HG03025 (cell line): ENCODE measurements at regions not wholly inside any gene's neighbourhood (a gene's known extent, or its start where the extent isn't known, plus 50 kb on each side); places are given as distances from the start of the nearest gene placed in this dataset.
"Not testable (repeated sequence)": the region's sequence is repeated elsewhere in the genome, so short reads cannot be mapped to it uniquely, and the experiment has no call there.

Source experiments
- ATAC-seq: cut with Tn5 transposase; IDR thresholded peaks from one replicate; pipeline ENCODE4 v1.9.1; 2021; ENCODE audit warnings: mild to moderate bottlenecking, moderate library complexity; ENCODE audit not compliant: unreplicated experiment, low FRiP score

DNA sequence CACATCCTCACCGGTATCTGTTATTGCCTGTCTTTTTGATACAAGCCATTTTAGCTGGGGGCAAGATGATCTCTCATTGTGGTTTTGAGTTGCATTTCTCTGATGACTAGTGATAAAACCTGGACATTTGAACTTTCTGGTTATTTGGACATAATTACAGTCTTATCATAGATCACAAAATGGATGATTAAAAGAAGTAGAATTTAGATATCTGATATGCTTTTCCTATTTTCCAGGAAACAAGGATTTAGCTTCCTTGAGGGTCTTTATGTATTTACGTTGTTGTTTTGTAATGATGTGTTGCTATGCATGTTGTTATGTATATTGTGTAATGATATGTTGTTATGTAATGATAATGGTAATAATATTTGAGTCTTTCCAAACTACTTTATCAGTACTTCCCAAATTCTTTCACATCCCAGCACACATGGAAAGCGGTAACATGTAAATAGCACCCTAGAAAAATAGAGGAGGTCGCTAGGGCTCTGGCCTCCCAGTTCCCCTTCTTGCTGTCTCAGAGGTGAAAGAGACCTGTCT, 53.8 kb downstream of the GJD2 start:
- ATAC-seq, result no peak

DNA sequence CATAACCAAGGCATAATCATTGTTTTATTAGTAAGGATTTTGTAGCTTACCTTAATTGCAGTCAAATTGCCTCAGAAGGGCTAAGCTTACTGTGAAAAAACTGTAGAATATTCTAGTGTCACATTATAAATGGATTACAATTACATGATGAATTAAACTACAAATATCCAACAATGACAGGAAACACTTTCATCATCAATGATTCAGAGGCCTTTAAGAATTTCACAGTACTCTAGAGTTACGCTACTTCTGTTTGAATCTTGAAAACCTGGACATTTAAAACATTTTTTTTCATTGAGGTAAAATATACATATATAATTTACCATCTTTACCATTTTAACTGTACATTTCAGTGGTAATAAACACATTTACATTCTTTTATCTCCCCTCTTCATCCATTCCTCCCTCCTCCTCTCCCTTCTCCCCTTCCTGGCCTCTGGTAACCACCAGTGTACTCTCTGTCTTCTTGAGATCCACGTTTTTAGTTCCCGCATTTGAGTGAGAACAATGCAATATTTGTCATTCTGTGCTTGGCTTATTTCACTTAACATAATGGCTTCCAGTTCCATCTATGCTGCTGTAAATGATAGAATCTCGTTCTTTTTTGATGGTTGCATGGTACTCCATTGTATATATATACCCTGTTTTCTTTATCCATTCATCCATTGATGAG, 54.7 kb downstream of the GJD2 start:
- ATAC-seq, result no peak

GRCh38 chr15:34696506-34696905, 58.3 kb downstream of the GJD2 start:
- no peak for ATAC-seq

GRCh38 chr15:34693053-34693744, 61.6 kb downstream of the GJD2 start:
- no peak for ATAC-seq

DNA sequence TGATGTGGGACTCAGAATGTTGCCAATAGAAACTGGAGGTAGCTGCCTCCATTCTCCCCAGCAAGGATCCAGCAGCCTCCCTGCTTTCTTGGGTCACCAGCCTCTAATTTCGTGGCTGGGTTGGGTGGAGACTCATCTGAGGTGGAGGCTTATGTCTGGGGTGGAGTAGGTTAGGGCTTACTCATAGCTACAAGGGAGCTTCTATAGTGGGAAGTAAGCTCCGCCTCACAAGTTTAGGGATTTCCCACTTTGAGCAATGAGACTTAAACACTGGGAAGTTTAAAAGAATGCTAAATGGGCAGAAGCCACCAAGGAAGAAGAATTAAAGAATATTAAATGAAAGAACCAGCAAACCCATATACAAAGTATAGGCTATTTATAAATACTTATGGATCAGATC, 63.8 kb downstream of the GJD2 start:
- no peak for ATAC-seq

- no peak for ATAC-seq
Measured at GRCh38 chr15:34688699-34689098, 66.1 kb downstream of the GJD2 start.

DNA sequence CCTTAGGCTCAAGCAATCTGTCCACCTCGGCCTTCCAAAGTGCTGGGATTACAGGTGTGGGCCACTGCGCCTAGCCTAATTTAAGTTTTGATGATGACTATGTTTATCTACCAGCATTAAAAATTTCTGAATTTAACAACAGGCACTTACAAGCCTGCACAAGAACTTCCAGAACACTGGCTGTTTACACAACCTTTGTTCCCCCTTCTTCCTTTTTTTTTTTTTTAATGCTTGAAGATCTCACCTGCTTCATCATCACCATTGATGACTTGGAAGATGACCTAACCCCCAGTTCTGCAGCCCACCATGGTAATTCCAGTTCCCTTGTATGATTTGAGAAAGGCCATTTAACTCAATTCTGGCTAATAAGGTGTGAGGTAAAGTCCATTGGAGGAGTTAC, 70.4 kb downstream of the GJD2 start:
- no peak for ATAC-seq

DNA sequence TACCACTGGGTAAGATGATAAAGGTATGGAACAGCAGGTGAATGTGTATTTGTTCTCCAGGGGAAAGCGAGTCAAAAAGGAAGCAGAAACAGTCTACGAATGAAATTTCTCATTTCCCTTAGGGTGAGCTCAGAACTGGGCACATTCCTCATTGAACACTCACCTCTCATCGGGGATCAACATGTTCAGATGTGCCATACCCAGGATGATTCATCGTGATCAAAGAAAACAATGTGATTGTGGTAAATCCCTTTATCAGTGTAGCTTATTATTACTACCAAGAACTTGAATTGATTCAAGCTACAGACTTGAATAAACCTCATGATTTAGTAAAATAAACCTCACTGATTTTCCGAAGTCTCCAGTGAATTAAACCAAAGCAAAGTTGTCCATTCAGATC, 72.1 kb downstream of the GJD2 start:
- ATAC-seq, result no peak

- ATAC-seq, result no peak
Measured at GRCh38 chr15:34679291-34679690, 75.5 kb downstream of the GJD2 start.

DNA sequence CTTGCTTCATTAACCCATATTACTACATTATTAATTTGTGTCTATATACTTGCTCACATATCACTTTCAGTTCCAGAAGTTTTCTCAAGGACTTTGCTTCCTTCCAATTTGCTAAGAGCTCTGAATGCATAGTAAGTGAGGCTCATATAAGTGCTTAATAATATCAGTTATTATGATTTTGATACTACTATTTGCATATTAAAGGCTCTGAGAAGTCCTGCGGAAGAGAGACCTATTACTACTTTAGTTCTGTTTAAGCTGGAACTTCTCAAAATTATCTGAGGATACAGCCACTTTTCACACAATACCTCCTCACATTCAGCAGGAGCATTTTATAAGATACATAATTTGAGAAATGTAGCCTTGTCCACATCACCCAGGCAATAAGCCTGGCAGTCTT, 81.6 kb downstream of the GJD2 start:
- ATAC-seq, result no peak

DNA sequence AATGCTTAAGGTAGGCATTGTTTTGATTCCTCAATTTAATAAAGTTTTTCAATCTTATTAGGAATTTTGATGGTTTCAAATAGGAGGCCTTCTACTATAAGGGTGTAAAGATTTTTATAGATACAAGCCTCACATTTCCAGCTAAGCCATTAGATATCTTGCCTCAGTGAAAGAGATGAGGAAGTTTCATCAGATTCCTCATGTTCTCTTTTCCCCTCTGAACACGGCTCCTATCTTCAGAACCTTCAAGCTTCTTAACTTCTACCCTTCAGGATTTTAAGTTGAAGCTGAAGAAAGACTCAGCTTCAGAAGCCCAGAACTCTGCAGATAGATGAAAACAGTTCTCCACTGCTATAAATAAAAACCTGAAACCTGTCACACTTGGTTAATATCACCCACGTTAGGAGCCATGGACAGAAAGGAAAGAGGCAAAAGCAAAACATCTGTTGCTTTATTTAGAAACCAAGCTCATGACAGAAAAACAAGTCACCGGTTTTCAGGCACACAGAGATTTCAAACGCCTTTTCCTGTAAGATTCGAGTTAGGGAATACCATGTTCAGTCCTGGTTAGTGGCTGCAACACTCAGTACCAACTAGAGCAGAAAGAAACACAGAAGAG, 82.2 kb upstream of the GOLGA8B start:
- peak; percentile 78 for ATAC-seq

GRCh38 chr15:34664418-34664817, 81.0 kb upstream of the GOLGA8B start:
- ATAC-seq, result no peak

GRCh38 chr15:34663101-34663500, 79.7 kb upstream of the GOLGA8B start:
- ATAC-seq, result no peak

DNA sequence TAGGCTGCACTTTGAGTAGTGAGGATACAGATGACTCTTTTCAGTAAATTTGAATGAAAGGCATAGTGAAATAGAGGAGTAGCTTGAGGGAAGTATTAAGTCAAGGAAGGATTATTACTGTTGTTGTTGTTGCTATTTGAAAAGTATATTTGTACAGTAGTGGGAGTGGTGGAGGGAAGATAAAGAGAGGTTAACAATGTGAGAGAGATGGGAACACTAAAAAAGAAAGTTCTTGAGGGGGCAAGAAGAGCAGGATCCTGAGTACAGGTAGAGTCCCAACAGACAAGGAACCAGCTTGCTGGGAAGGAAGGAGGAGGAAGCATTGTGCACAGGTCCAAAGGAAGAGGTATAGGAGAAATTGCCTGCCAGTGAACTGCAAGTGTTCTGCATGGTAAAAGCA, 75.6 kb upstream of the GOLGA8B start:
- ATAC-seq, result no peak

- no peak for ATAC-seq
Measured at GRCh38 chr15:34657469-34658127, 74.1 kb upstream of the GOLGA8B start.

- no peak for ATAC-seq
Measured at GRCh38 chr15:34656005-34656796, 72.8 kb upstream of the GOLGA8B start.

DNA sequence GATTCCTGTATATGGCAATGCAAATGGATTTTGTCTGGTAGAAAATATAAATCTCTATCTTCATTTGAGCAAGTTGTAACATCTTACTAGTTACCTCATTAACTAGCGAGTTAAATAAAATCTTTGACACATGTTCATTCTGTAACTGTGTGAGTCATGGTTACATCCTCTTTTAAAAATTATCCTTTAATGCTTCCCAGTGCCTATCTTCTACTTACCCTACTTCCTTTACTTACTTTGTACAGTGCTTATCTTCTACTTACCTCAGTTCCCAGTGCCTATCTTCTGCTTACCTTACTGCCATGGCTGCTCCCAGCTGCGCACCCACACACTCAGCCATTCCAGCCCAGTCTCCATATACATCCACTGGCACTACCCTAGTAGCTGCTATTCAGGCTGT, 71.9 kb upstream of the GOLGA8B start:
- ATAC-seq, result no peak

DNA sequence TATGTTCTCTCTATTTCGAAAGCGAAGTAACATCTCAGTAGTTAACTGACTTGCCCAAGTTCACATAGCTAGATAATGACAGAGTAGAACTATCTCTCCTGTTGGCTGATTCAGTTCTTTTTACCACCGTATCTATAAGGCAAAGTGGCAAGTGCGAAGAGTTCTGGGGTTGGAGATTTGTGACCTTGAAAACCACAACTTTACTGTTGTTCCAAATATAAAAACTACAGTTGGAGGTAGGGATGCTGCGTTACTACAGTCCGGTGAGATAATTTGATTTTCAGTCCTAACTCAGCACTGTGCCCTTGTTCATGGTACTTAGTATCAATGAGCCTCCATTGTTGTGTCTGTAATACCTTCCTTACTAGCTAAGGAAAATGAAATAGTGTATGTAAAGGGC, 71.2 kb upstream of the GOLGA8B start:
- no peak for ATAC-seq

DNA sequence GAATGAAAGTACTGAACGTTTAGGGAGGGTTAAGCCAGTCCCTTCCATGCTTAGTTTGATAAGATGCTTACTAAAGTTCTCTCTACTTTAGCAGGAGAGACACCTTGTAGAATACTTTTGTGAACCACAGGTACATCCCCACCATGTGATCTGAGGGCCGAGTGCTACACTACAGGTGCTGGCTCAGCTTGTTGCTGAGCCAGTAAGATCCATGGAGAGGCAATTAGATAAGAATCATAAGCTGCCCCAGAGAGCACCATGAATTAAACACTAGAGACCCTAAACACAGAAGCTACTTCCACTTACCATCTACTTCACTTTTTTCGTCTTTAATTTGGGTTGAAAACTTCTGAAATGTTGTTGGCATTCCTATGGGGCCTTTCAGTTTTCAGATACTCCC, 70.5 kb upstream of the GOLGA8B start:
- ATAC-seq, result no peak

DNA sequence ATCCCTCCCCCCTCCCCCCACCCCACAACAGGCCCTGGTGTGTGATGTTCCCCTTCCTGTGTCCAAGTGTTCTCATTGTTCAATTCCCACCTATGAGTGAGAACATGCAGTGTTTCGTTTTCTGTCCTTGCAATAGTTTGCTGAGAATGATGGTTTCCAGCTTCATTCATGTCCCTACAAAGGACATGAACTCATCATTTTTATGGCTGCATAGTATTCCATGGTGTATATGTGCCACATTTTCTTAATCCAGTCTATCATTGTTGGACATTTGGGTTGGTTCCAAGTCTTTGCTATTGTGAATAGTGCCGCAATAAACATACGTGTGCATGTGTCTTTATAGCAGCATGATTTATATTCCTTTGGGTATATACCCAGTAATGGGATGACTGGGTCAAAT, 69.9 kb upstream of the GOLGA8B start:
- ATAC-seq, result not testable (repeated sequence)

GRCh38 chr15:34652726-34653033, 69.2 kb upstream of the GOLGA8B start:
- ATAC-seq, result no peak
